Activated CD4-positive, alpha-beta T cell treated with anti-CD3 and anti-CD28 coated beads, Interleukin-2, amount 50 U/mL, for 48 hours (primary cell): ENCODE measurements at regions not wholly inside any gene's neighbourhood (a gene's known extent, or its start where the extent isn't known, plus 50 kb on each side); places are given as distances from the start of the nearest gene placed in this dataset.
"Not testable (repeated sequence)": the region's sequence is repeated elsewhere in the genome, so short reads cannot be mapped to it uniquely, and the experiment has no call there.

Experiments used
- DNase-seq, 2 experiments: peaks; one replicate each; pipeline ENCODE4 v3.0.0-alpha.2; 2020

DNA sequence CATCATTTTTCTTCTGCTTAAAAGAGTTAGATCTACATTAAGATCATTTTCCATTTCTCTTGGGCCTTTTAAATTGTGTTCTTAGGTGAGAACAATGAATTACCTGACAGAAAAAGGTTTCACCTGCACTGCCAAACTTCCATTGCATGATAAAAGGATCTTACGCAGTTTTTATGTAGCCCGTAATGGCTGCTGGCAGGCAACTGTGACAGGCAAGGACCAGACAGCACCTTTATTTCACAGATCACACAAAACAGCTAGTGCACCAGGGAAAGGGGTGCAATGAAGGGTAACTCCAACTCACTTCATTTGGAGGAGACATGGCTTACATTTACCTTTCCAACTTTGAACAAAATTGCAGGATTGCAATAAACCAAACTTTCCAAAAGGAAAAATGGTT lies 159.8 kb downstream of the SLITRK1 start:
- no peak for DNase-seq

DNA sequence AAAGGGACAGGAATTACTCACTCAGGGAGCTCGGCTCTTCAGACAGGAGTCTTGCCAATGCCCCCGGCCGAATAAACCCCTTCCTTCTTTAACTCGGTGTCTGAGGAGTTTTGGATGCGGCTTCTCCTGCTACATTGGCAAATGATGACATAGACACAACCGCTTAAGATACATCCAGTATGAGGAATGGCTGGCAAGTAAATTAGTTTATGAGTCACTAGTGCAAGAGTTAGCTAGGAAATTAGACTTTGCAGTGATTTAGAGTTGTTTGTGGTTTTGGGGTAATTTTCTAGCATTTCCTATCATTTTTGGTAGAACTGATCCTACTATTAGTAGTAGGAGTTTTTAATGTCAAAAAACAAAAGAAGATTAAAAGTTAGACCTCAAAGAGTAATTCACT lies 166.2 kb downstream of the SLITRK1 start:
- DNase-seq = no peak

DNA sequence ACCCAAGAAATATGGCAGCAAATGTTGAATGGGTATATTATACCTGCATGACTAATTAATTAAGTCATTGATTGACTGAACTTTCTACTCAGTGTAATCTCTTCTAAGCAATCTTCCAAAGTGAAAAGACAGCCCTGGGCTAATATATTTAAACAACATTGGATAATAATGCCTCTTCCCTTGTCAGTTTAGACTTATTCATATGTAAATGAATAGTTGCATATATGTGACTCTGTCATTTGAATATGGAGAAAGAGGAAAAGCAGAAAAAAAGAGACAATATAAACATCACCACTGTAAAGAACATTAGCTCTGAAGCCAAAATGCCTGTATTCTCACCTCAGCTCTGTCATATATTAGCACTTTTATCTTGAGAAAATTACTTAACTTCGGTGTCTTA lies 168.0 kb downstream of the SLITRK1 start:
- no peak for DNase-seq

DNA sequence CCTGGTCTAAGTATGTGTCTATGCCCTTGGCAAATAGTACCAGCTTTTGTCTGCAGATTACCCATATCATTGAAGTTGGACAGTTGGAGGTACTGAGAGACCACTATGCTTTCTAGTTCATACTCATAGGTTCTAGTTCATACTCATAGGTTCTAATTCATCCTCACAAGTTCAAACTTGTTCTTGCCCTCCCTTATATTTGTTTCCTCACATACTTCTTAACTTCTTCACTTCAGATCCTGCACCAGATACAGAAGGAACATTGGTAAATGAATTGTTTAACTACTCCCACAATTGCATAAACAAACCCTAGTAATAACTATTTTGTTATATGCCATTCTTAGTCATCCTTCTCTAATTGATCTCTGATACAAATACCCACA lies 172.2 kb downstream of the SLITRK1 start:
- DNase-seq = no peak

DNA sequence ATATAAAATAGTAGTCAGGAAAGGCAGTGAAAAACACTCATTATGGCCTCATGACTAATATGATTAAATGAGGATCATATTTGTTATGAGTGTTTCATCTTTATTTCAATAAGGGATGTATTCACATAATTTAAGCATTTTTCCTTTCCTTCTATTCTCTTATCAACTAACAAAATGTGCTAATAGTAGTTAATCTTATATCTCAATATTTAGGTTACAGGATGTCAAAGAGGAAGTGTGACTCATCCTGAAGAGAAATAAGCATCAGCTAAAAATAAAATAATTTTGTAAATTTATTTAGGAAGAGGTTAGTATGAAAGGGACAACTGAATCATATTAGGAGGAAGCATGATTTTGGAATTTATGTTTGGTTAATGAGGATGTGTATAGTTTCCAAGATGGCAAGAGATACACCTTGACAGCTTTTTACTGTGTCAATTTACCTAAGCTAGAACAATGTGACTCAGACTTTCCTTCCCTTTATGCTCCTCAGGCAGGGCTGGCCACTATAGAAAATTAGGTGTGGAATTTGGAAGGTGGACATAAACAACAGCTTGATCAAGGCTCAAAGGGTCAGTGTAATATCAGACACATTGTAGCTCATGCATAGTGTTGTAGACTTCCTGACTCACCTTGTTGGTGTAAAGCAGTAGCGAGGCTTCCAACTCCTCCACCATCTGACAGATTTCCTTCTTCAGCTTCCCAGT lies 172.7 kb downstream of the SLITRK1 start:
- DNase-seq = no peak

DNA sequence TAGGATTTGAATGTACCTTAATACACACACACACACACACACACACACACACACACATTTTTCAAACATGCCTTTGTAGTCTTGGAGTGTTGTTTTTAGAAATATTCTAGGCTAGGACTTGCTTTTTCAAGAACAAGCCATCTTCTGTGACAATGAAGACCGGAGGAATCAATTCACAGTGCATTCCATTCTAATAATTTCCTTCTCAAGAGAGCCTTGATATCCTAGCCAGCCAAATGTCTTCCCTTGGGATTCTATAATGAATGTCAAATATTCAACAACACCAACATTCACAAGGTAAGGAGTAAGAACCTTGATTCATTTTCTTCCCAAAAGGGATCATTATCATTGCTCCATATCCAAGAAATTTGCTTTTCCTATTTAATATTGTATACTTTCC lies 180.3 kb downstream of the SLITRK1 start:
- DNase-seq = no peak

DNA sequence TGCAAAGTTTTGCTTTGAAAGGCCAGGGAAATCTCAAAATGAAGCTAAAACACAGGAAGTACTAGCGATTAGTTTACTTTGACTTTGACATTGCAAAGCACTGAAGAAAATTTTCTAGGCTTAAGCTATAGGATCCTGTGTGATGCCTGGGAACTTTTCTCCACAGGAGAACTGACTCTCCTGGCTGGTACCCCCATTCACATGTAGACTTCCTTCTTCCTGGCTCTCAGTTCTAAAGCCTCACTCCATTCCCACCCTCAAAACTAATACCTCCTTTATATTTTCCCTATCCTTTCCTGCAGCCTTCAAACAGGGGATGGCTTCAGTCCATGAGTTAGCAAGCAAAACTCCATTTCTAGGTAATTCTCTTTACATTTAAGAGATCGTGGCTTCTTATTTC lies 189.5 kb downstream of the SLITRK1 start:
- DNase-seq = no peak

DNA sequence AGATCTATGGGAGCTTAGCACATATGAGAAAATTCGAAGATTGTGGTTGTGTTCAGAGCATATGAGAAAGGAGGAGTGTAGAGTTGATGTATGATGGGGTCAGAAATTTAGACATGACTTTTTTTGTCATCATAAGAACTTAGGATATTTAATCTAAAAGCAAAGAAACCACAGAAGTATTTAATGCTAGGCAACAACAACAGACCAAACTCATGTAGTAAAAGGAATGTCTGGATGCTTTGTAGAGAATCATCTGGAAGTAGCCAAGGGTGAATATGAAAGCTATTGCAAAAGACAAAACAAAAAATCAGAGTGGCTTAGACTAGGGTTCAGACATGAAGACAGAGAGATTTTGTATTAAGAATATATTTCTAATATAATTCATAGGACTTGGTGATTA lies 190.3 kb downstream of the SLITRK1 start:
- no peak for DNase-seq

DNA sequence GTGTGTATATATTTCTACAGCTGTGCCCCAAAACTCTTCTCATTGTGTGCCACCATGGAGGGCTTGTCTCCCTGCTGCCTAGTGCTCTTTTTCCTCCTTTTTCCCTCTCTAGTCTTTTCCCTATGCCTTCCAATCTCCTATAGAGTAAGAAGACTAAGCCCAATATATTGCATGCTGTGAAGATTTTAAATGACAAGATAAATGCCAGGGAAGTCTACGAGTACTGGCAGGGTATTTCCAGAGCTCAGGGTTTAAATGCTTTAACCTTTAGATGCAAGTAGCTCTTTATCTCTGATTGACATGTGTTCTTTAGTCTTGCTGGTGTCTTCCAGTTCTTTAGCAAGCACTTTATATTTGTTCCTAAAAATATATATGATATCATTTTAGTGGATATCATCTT lies 200.7 kb downstream of the SLITRK1 start:
- DNase-seq = no peak

DNA sequence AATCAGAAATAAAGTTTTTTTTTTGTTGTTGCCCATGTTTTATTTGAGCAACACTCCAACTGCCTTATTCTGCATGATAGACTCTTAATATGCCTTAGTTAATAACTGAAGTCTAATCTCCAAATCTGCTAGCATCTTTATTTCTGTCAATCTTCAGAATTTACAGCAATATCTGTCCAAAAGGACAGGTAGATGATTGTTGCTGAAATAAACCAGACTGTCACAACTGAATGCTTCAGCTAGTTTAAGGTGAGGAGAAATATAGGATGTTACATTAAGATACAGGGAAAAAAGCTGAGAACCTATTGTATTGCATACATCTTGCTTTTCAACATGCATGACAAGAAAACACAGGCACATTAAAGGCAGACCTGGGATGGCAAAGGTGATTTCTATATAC lies 204.3 kb downstream of the SLITRK1 start:
- no peak for DNase-seq

DNA sequence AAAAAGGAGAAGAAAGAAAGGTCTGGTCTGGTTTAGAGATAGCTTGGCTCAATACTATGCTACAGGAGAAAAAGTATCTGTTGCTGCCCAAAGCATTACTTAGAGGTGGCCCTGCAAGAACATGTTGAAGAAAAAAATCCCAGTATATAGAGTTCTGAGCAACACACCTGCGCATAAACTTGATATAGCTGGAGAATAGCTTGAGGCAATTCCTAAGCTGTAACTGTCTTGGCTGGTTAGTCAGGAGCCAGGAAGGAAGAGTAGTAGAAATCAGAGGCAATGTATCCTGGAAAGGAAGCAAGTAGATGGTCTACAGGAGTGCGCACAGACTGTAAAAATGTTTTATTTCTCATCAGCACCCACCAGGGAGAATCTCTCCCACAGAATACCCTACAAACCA lies 209.7 kb downstream of the SLITRK1 start:
- DNase-seq = no peak

DNA sequence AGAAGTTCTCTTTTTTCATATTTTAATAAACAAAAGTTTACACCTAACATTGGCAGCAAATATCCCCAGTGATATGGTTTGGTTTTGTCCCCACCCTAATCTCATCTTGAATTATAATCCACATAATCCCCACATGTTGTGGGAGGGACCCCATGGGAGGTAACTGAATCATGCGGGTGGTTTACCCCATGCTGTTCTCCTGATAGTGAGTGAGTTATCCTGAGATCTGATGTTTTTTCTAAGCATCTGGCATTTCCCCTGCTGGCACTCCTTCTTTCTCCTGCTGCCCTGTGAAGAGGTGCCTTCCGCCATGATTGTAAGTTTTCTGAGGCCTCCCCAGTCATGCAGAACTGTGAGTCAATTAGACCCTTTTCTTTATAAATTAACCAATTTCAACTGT lies 214.7 kb downstream of the SLITRK1 start:
- no peak for DNase-seq

DNA sequence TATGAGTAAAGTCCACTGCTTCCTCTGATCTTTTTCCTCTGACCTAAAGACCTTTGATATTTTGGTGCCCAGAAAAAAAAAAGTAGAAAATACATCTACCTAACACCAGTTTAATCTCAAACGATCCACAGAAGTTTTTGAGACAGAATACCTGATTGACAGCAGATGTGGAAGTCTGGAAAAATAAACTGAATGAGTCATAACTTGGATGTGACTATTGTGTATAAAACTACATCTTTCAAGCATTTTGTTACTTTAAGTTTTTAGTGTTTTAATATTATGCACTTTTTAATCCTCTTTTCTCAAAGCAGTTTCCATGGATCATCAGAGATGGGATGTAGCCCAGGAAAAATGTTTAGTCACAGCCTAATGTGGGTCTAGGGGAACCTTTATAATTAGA lies 216.1 kb downstream of the SLITRK1 start:
- DNase-seq = no peak

DNA sequence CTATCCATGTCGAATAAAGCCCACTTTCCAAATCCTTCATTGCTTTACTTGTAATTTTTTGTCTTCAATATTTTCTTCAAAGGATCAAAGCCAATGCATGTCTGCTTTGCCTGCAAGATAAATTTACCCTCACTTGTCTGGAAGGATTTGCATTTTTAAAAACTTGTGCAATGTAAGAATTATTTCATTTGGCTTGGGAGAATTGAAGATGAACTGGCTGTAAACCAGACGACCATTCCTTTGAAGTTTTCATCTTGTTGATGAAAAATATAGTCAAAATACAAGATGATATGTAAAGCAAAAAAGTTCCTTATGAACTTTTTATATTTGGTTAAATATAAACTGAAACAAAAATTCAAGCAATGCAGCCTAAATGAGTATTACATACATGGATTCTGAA lies 225.0 kb downstream of the SLITRK1 start:
- no peak for DNase-seq

DNA sequence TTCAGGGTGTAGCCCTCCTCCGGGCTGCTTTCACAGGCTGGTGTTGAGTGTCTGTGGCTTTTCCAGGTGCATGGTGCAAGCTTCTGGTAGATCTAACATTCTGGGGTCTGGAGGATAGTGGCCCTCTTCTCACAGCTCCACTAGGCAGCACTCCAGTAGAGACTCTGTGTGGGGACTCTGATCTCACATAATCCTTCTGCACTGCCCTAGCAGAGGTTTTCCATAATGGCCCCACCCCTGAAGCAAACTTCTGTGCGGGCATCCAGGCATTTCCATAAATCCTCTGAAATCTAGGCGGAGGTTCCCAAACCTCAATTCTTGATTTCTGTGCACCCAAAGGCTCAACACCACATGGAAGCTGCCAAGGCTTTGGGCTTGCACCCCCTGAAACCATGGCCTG lies 239.7 kb downstream of the SLITRK1 start:
- not testable (repeated sequence) for DNase-seq

DNA sequence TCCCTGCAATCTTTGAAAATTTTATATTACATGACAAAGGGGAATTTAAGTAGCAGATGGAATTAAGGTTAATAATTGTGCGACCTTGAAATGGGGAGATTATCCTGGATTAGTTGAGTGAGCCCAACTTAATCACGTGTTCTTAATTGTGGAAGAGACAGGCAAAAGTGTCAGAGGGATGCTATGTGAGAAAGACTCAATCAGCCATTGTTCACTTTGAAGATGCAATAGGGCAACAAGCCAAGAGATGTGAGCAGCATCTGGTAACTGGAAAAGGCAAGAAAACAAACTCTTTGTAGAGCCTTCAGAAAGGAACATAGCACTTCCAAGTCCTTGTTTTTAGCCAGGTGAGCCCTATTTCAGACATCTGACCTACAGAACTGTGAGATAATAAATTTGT lies 247.7 kb downstream of the SLITRK1 start:
- no peak for DNase-seq

DNA sequence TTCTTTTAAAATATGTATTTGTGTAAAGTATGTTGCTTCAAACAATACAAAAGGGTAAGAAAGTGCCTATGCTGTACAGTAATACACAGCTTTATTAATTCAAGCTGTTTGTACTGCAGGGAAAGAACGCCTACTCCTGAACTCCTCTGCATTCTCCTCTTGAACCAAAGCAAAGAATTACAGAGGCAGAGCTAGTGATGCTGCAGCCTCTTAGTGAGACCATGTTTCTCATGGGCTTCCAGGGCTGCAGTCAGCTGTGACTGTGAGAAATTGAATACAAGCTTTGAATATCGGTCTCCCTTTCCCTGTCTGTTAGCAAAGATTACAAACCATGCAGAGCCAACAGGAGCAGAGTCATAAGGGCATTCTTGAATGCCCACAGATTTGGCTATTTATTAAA lies 248.5 kb downstream of the SLITRK1 start:
- DNase-seq = no peak

DNA sequence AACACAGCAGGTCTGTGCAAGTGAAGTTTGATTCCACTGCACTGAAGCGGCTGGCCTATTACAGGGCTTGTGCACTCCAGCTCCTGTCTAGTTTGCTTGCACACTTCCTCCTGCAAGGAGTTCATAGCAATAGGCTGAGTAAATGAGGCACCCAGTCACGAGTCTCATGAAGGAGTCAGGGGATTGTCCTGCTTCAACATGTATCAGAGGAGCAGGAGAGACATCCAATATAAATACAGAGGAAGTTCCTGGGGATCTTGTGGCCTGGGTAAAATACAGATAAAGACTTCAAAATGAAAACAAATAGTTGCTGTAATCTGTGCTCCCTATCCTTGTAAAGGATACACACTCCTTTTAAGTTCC lies 259.9 kb downstream of the SLITRK1 start:
- DNase-seq = no peak

DNA sequence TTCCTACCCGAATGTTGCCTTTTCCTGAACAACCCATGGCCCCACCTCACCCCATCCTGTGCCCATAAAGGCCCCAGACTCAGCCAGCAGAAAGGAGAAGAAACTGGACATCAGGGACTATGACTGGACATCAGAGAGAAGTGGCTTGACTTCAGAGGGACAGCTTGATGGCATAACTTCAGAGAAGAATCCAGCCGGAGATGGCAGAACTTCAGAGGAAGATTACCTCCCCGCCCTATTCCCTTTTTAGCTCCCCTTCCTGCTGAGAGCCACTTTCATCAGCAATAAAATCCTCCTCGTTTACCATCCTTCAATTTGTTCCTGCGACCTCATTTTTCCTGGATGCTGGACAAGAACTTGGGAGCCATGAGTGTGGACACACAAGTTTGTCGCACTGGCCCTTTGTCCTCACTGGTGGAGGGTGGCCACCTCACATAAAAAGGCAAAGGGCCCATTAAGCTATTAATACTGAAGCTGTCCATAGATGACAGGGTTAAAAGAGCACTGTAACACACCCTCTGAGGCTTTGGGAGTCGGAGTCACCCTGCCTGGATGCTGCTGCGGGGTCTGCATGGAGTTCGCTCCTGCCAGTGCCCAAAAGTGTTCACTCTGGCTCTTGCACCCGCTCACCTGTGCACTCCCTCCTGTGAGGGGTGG lies 260.4 kb downstream of the SLITRK1 start:
- no peak for DNase-seq

DNA sequence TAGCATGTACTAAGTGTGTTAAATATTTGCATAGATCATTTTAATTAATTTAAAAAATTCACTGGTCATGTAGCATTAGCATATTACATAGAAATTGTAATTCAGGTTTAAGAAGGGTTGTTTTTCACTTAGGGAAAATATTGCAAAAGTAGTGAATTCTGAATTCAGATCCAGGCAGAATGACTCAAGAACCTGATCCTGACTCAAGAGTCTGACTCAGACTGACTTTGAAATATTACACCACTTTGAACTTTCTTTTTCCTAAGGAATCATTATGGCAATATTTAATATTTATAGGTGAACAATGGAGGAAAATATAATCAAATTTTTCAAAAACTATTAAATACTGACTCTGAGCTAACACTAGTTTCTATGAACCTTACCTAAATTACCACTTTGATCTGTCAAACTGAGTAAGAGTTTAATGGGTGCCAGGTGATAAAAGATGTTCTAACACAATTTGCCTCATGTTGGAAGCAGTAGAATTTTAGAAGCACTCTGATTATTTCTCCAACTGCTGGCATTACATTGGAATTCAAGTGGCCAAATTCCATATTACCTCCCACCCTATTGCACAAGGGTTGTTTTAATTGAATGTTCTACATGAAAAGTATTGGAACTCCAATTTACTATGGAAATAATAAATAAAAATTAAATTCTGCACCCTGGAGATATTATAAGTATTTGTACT lies 261.6 kb downstream of the SLITRK1 start:
- DNase-seq = no peak

DNA sequence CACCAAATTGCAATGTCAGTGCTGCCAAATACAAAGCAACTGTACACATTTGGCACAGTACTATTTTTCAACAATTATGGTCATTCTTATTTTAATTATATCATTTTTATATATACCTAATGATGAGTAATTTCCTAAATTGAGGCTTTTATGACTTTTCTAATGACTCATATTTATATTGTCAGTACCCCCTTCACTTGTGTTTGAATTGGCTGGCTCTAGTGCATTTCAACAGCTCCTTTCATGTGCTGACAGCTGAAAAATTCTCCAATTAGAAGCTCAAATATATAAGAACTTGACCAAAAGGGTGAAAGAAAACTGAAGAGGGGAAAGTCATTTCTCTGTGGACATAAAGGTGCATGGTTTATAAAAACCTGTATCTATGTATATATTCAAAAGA lies 263.3 kb downstream of the SLITRK1 start:
- DNase-seq = no peak

DNA sequence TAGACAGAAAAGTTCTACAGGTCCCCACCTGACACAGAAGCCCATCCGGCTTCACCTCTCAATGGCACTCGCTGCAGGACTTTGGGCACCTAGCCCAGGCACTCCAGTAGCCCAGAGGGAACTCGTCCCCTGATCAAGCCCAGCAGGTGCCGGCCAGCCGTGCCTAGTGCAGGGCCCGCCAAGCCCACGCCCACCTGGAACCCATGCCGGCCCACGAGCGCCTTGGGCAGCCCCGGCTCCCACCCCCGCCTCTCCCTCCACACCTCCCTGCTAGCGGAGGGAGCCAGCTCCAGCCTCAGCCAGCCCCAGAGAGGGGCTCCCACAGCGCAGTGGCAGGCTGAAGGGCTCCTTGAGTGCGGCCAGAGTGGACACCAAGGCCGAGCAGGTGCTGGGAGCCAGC lies 268.8 kb downstream of the SLITRK1 start:
- DNase-seq = no peak

DNA sequence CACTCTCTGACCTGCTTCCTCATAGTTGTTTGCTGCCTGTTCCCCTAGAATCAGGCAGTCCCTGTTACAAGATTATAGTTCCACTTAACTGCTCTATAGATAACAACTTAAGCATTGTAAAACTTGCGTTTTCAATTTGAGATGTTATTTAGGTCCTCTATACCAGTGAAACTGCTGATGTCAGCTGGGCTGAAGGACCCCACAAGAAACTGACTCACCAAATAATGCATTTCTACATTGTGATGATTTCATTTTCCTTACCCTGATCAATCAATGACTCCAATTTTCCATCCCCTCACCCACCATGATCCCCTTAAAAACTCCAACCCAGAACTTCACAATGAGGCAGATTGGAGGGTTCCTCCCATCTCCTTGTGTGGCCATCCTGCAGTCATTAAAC lies 280.7 kb downstream of the SLITRK1 start:
- DNase-seq = no peak

DNA sequence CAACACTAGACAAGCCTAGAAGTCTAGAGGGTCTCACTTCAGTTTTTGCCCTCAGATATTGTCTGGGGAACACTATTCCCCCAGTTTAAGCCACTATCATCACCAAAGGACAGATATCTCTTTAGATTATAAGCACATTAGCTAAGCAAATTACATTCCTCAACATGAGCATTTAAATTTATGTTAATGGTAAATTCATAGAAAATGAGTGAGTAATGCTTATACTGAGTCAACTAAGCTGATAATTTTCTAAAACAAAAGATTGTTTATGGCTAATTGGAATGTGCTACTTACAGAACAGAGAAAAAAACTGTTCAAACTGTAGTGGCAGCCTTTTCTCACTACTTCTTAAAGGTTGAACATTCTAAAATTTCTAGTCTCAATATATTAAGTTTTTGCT lies 290.2 kb downstream of the SLITRK1 start:
- DNase-seq = no peak

DNA sequence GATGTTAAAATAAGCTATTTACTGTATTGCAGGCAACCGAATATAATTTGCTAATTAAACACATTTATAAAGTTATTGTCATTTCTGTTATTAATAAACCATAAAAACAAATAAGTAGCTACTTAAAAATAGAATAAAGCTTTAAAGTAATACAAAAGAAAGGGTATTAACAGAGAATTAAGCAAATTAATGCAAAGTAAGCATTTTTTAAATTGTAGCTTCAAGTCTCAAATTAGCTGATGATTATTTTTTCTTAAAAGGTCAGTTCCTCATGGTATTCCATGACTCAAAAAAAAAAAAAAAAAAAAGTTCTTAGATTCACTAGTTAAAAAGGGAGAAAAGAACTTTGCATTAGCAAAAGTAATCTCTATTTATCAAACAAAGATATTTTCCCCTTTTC lies 292.5 kb downstream of the SLITRK1 start:
- no peak for DNase-seq
